H1 (cell line): ENCODE measurements at regions not wholly inside any gene's neighbourhood (a gene's known extent, or its start where the extent isn't known, plus 50 kb on each side); places are given as distances from the start of the nearest gene placed in this dataset.

Source experiments
- CTCF ChIA-PET: fragments of 300-600 bp; sonication (Branson Sonifier 250); formaldehyde crosslinking; loops from one replicate; lab custom pipeline; 2021; ENCODE audit not compliant: partially characterized antibody; lab: Charles Lee
- POLR2A ChIA-PET: fragments of 300-600 bp; sonication (Branson Sonifier 250); formaldehyde crosslinking; loops from one replicate; lab custom pipeline; 2021; ENCODE audit warnings: inconsistent platforms; ENCODE audit not compliant: partially characterized antibody; lab: Charles Lee
- DNase-seq, 2 experiments: peaks; one replicate each; pipeline versions ENCODE4 v3.0.0 to v3.0.0-alpha.2; 2010 to 2022; ENCODE audit warnings: low spot score in 2 of 2, low read depth in 1 of 2, mixed read lengths in 1 of 2
- FAIRE-seq: peaks from 2 replicates; lab custom pipeline; 2011; peaks lifted over from hg19 to GRCh38; lab: Jason Lieb, UNC
- H2AFZ ChIP-seq: 2 replicates; pipeline ENCODE4 v1.8.1; 2012; ENCODE audit warnings: low read length, inconsistent platforms
- H2AK5ac ChIP-seq: 2 replicates; pipeline ENCODE4 v1.6.1; 2013; ENCODE audit warnings: low read depth, low read length
- H2BK120ac ChIP-seq: replicated peaks from 2 replicates; pipeline ENCODE3; 2013; ENCODE audit warnings: low read depth, low read length, inconsistent platforms
- H2BK12ac ChIP-seq: 2 replicates; pipeline ENCODE4 v1.6.1; 2013; ENCODE audit warnings: low read depth, low read length
- H2BK15ac ChIP-seq: 2 replicates; pipeline ENCODE4 v1.6.1; 2013; ENCODE audit warnings: low read length
- H2BK20ac ChIP-seq: 2 replicates; pipeline ENCODE4 v1.6.1; 2013; ENCODE audit warnings: low read length
- H2BK5ac ChIP-seq: 2 replicates; pipeline ENCODE4 v1.6.1; 2013; ENCODE audit warnings: low read depth, low read length
- H3K14ac ChIP-seq: 2 replicates; pipeline ENCODE4 v1.6.1; 2013; ENCODE audit warnings: inconsistent platforms; ENCODE audit not compliant: insufficient read length
- H3K18ac ChIP-seq: 2 replicates; pipeline ENCODE4 v1.6.1; 2013; ENCODE audit warnings: low read length; ENCODE audit errors: extremely low read depth
- H3K23ac ChIP-seq: 2 replicates; pipeline ENCODE4 v1.6.1; 2013; ENCODE audit warnings: inconsistent platforms; ENCODE audit not compliant: insufficient read length
- H3K23me2 ChIP-seq: 2 replicates; pipeline ENCODE4 v1.6.1; 2013; ENCODE audit warnings: low read depth, low read length
- H3K27ac ChIP-seq: 2 replicates; pipeline ENCODE4 v1.6.1; 2011; ENCODE audit warnings: low read depth, low read length, inconsistent platforms
- H3K27me3 ChIP-seq, 4 experiments: replicated peaks in 1 of 4; 1 replicate in 1 of 4; 2 replicates in 3 of 4; pipeline versions ENCODE4 v1.6.1 to v1.8.1; 2011 to 2013; ENCODE audit warnings: low read length in 3 of 4, mild to moderate bottlenecking in 3 of 4, inconsistent platforms in 2 of 4, mixed read lengths in 2 of 4, moderate library complexity in 1 of 4; ENCODE audit not compliant: control insufficient read depth in 3 of 4, insufficient read depth in 3 of 4; ENCODE audit errors: extremely low read depth in 1 of 4
- H3K36me3 ChIP-seq, 4 experiments: 2 replicates each; pipeline versions ENCODE4 v1.6.1 to v1.8.1; 2011 to 2013; ENCODE audit warnings: mild to moderate bottlenecking in 4 of 4, low read length in 3 of 4, moderate library complexity in 2 of 4, control low read depth in 1 of 4, inconsistent platforms in 1 of 4; ENCODE audit not compliant: insufficient read depth in 4 of 4, control insufficient read depth in 2 of 4
- H3K4ac ChIP-seq: replicated peaks from 2 replicates; pipeline ENCODE3; 2013; ENCODE audit warnings: low read length, low read depth, mixed read lengths, inconsistent platforms; ENCODE audit not compliant: insufficient read length
- H3K4me1 ChIP-seq, 4 experiments: replicated peaks in 1 of 4; 1 replicate in 1 of 4; 2 replicates in 3 of 4; pipeline versions ENCODE4 v1.6.1 to v1.8.1; 2011 to 2013; ENCODE audit warnings: low read length in 3 of 4, inconsistent platforms in 2 of 4, mixed read lengths in 1 of 4; ENCODE audit not compliant: insufficient read depth in 4 of 4, control insufficient read depth in 3 of 4
- H3K4me2 ChIP-seq, 2 experiments: 2 replicates each; pipeline versions ENCODE4 v1.6.1 to v1.8.1; 2011 to 2013; ENCODE audit warnings: low read depth in 2 of 2, low read length in 2 of 2, control low read depth in 1 of 2, inconsistent platforms in 1 of 2, mild to moderate bottlenecking in 1 of 2; ENCODE audit not compliant: insufficient read depth in 1 of 2
- H3K4me3 ChIP-seq, 4 experiments: fragments of 200-600, 300-600 bp in 1 of 4; sonication (generic), shearing (Covaris generic), sonication (Bioruptor Twin) in 1 of 4; 2 replicates each; pipeline versions ENCODE4 v1.5.1 to v1.8.1; 2011 to 2016; ENCODE audit warnings: low read length in 4 of 4, low read depth in 3 of 4, control low read depth in 2 of 4, inconsistent platforms in 2 of 4, mild to moderate bottlenecking in 2 of 4, mixed read lengths in 1 of 4, moderate library complexity in 1 of 4; ENCODE audit not compliant: insufficient read depth in 2 of 4; ENCODE audit errors: extremely low read depth in 1 of 4
- H3K56ac ChIP-seq: replicated peaks from 2 replicates; pipeline ENCODE3; 2013; ENCODE audit warnings: low read depth, mild to moderate bottlenecking, mixed read lengths, low read length, inconsistent platforms; ENCODE audit not compliant: insufficient read length
- H3K79me1 ChIP-seq: 2 replicates; pipeline ENCODE4 v1.6.1; 2013; ENCODE audit warnings: low read depth, low read length, control low read depth
- H3K79me2 ChIP-seq, 2 experiments: 2 replicates each; pipeline versions ENCODE4 v1.6.1 to v1.8.1; 2012 to 2013; ENCODE audit warnings: low read length in 2 of 2, mild to moderate bottlenecking in 2 of 2, inconsistent platforms in 1 of 2; ENCODE audit not compliant: insufficient read depth in 2 of 2, control insufficient read depth in 1 of 2
- H3K9ac ChIP-seq, 4 experiments: replicated peaks in 1 of 4; 1 replicate in 1 of 4; 2 replicates in 3 of 4; pipeline versions ENCODE4 v1.6.1 to v1.8.1; 2011 to 2013; ENCODE audit warnings: low read depth in 3 of 4, low read length in 3 of 4, control low read depth in 2 of 4, mild to moderate bottlenecking in 2 of 4, moderate library complexity in 2 of 4, inconsistent platforms in 1 of 4; ENCODE audit errors: extremely low read depth in 1 of 4
- H3K9me3 ChIP-seq, 2 experiments: 2 replicates each; pipeline versions ENCODE4 v1.6.1 to v1.8.1; 2012 to 2013; ENCODE audit warnings: mild to moderate bottlenecking in 2 of 2, moderate library complexity in 2 of 2, control low read depth in 1 of 2, inconsistent platforms in 1 of 2, low read depth in 1 of 2, low read length in 1 of 2, mixed read lengths in 1 of 2; ENCODE audit not compliant: insufficient read depth in 2 of 2
- H4K20me1 ChIP-seq, 2 experiments: replicated peaks in 1 of 2; 2 replicates each; pipeline versions ENCODE3 to v1.8.1; 2011 to 2013; ENCODE audit warnings: inconsistent platforms in 2 of 2, low read length in 2 of 2, mild to moderate bottlenecking in 1 of 2; ENCODE audit not compliant: insufficient read depth in 2 of 2, control insufficient read depth in 1 of 2
- H4K5ac ChIP-seq: 2 replicates; pipeline ENCODE4 v1.6.1; 2013; ENCODE audit warnings: low read length, low read depth, mixed read lengths, inconsistent platforms; ENCODE audit not compliant: insufficient read length
- H4K8ac ChIP-seq: 2 replicates; pipeline ENCODE4 v1.8.0; 2013; ENCODE audit warnings: mild to moderate bottlenecking, moderate library complexity, low read length, inconsistent platforms; ENCODE audit not compliant: insufficient read depth; ENCODE audit errors: extremely low read depth
- H4K91ac ChIP-seq: replicated peaks from 2 replicates; pipeline ENCODE3; 2013; ENCODE audit warnings: low read length, mixed read lengths, inconsistent platforms; ENCODE audit not compliant: insufficient read length
- CTBP2 ChIP-seq: IDR thresholded peaks from 2 replicates; pipeline ENCODE4 v1.7.0; 2011; ENCODE audit warnings: borderline replicate concordance, mild to moderate bottlenecking, moderate library complexity, mixed read lengths, low read length; ENCODE audit not compliant: insufficient read depth, insufficient read length
- JUND ChIP-seq: IDR thresholded peaks from 2 replicates; pipeline ENCODE4 v1.6.1; 2011; ENCODE audit warnings: mild to moderate bottlenecking, improper control_type of control experiment, low read length
- MAFK ChIP-seq: IDR thresholded peaks from 2 replicates; pipeline ENCODE4 v1.6.1; 2012; ENCODE audit warnings: low read depth, mild to moderate bottlenecking, improper control_type of control experiment, low read length
- POU5F1 ChIP-seq: IDR thresholded peaks from 2 replicates; pipeline ENCODE4 v1.6.1; 2011; ENCODE audit warnings: low read depth, mild to moderate bottlenecking, low read length, moderate library complexity
- RAD21 ChIP-seq, 2 experiments: IDR thresholded peaks in 1 of 2; conservative IDR thresholded peaks in 1 of 2; 2 replicates each; pipeline ENCODE4 v1.6.1; 2011; ENCODE audit warnings: low read depth in 2 of 2, low read length in 2 of 2, improper control_type of control experiment in 1 of 2, inconsistent platforms in 1 of 2, mild to moderate bottlenecking in 1 of 2, moderate library complexity in 1 of 2
- RXRA ChIP-seq: IDR thresholded peaks from 2 replicates; pipeline ENCODE4 v1.6.1; 2011; ENCODE audit warnings: low read depth, mild to moderate bottlenecking, low read length, moderate library complexity; ENCODE audit not compliant: insufficient read depth
- SIN3A ChIP-seq, 2 experiments: IDR thresholded peaks in 1 of 2; conservative IDR thresholded peaks in 1 of 2; 2 replicates each; pipeline ENCODE4 v1.6.1; 2011 to 2012; ENCODE audit warnings: low read length in 2 of 2, improper control_type of control experiment in 1 of 2, low read depth in 1 of 2, mild to moderate bottlenecking in 1 of 2
- SIRT6 ChIP-seq: IDR thresholded peaks from one replicate; pipeline ENCODE4 v1.7.1; 2012; ENCODE audit warnings: low read length, inconsistent platforms
- SIX5 ChIP-seq: IDR thresholded peaks from 2 replicates; pipeline ENCODE4 v1.6.1; 2011; ENCODE audit warnings: mild to moderate bottlenecking, low read depth, low read length
- SUZ12 ChIP-seq: fragments of 200-600 bp; sonication (generic); IDR thresholded peaks from 2 replicates; pipeline ENCODE4 v1.6.1; 2012; ENCODE audit warnings: mild to moderate bottlenecking, inconsistent platforms, low read length, moderate library complexity, mixed read lengths
- TCF12 ChIP-seq: IDR thresholded peaks from 2 replicates; pipeline ENCODE4 v1.6.1; 2011; ENCODE audit warnings: low read depth, mild to moderate bottlenecking, low read length
- TEAD4 ChIP-seq: IDR thresholded peaks from 2 replicates; pipeline ENCODE4 v1.6.1; 2012; ENCODE audit warnings: low read depth, low read length, inconsistent platforms, mixed read lengths
- WGBS, 2 experiments: shearing (Covaris generic) in 1 of 2; methylation state at CpG; one replicate each; pipeline versions ENCODE4 v1.1.6 to v1.1.7; 2013 to 2015; ENCODE audit warnings: low lambda C conversion rate in 2 of 2, mixed read lengths in 2 of 2, inconsistent platforms in 1 of 2, low coverage in 1 of 2, missing lambda C conversion rate in 1 of 2; ENCODE audit not compliant: insufficient replicate concordance in 2 of 2, insufficient coverage in 1 of 2, insufficient read length in 1 of 2; ENCODE audit errors: extremely low coverage in 1 of 2, missing lambda C conversion rate in 1 of 2; 5-methylcytosine and 5-hydroxymethylcytosine counted together

DNA sequence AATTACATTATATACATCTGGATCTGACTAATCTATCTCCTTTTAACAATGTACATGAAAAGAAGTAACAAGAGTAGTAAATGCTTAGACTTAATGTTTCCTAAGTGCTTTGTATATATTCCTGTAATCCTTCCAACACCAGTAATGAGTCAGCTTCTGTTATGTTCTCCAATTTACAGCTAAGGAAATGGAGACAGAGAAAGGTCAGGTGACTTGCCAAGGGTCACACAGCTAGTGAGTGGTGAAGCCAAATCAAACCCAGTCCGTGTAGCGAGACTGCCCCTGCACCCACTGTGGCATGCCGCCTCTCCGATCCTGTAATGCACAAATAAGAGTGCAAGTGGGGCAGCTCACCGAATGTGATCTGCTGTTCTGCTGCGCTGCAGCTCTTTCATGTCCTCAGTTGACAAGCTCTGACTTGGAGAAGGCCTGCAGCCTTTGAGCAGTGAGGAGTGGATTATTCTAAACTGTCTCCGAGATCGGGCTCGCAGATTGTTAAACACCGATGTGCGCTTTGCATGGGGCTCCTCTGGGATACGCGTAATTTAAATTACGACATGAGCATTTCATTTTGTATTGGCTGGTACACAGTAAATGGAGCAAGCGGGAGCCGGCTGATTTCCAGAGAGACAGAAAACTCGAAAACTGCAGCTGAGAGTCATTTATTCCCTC is 65.1 kb upstream of the KTN1 start:
- no peaks in the 10 kb centered on the region for H3K4me1 ChIP-seq
- no peaks in the 10 kb centered on the region for H4K20me1 ChIP-seq
- no peaks in the 10 kb centered on the region for H3K9me3 ChIP-seq
- TF ChIP-seq MAFK = no peak
- TF ChIP-seq JUND = no peak
- no peak for TF ChIP-seq RXRA
- TF ChIP-seq TEAD4 = no peak
- TF ChIP-seq RAD21 (IDR thresholded peaks at IDR 0.05 in 1 of 2, conservative IDR thresholded peaks at IDR 0.05 in 1 of 2; ENCODE audit: low read depth in 2 of 2, low read length in 2 of 2) = no peak
- no peak for TF ChIP-seq CTBP2
- TF ChIP-seq TCF12 = no peak
- no peak for TF ChIP-seq SIN3A (conservative IDR thresholded peaks at IDR 0.05 in 1 of 2, IDR thresholded peaks at IDR 0.05 in 1 of 2; ENCODE audit: low read depth in 1 of 2, low read length in 2 of 2)
- no peak for TF ChIP-seq POU5F1
- no peak for TF ChIP-seq SIX5
- TF ChIP-seq SUZ12 = no peak
- TF ChIP-seq SIRT6 = no peak
- no peak overlapping the region for H4K5ac ChIP-seq
- no peak overlapping the region for H2BK20ac ChIP-seq
- H3K27me3 ChIP-seq = no peaks in the 10 kb centered on the region
- H2BK120ac ChIP-seq = no peak overlapping the region
- no peak overlapping the region for H2AFZ ChIP-seq
- WGBS, 2 experiments = 91% methylated on average over 17 of the region's 17 CpGs; no CpG with 5 or more reads in 1 of the 2 experiments
- H3K4me2 ChIP-seq = no peak overlapping the region
- H2AK5ac ChIP-seq = no peak overlapping the region
- CTCF ChIA-PET = no interaction called here
- H3K14ac ChIP-seq = no peak overlapping the region
- no peaks in the 10 kb centered on the region for H3K79me1 ChIP-seq
- no peaks in the 10 kb centered on the region; a peak in 1 of 8 replicates for H3K36me3 ChIP-seq
- no peak overlapping the region for H3K4me3 ChIP-seq
- no peak overlapping the region for H3K18ac ChIP-seq
- no peak overlapping the region for H3K9ac ChIP-seq
- no peaks in the 10 kb centered on the region for H3K79me2 ChIP-seq
- H4K91ac ChIP-seq = no peak overlapping the region
- no peak overlapping the region for H2BK5ac ChIP-seq
- H2BK12ac ChIP-seq = no peak overlapping the region
- H3K56ac ChIP-seq = no peak overlapping the region
- POLR2A ChIA-PET = no interaction called here
- DNase-seq (no peak), FAIRE-seq (no peak)
- H3K27ac ChIP-seq = no peak overlapping the region
- no peak overlapping the region for H4K8ac ChIP-seq
- H3K23me2 ChIP-seq = no peaks in the 10 kb centered on the region
- H3K4ac ChIP-seq = no peak overlapping the region
- H3K23ac ChIP-seq = no peak overlapping the region
- no peak overlapping the region for H2BK15ac ChIP-seq
